Breast epithelium (tissue), 3 donors: ENCODE measurements at regions not wholly inside any gene's neighbourhood (a gene's known extent, or its start where the extent isn't known, plus 50 kb on each side); places are given as distances from the start of the nearest gene placed in this dataset.

Source experiments
- CTCF ChIP-seq, 3 donors: fragments of 450-650 bp; IDR thresholded peaks; one replicate each; pipeline ENCODE4 v1.5.1; 2016 to 2017; ENCODE audit warnings: antibody characterized with exemption in 3 of 3, mild to moderate bottlenecking in 3 of 3, moderate library complexity in 3 of 3
- POLR2AphosphoS5 ChIP-seq, 3 donors: sonication (generic); formaldehyde crosslinking; IDR thresholded peaks; one replicate each; pipeline ENCODE4 v1.6.1; 2017; ENCODE audit warnings: antibody characterized with exemption in 3 of 3

GRCh38 chrX:45591650-45592049 is 391.0 kb upstream of the DIPK2B start:
- TF ChIP-seq POLR2AphosphoS5 (IDR thresholded peaks at IDR 0.05): no peak
- TF ChIP-seq CTCF (IDR thresholded peaks at IDR 0.05): no peak
